IMR-90 (cell line): ENCODE measurements at regions not wholly inside any gene's neighbourhood (a gene's known extent, or its start where the extent isn't known, plus 50 kb on each side); places are given as distances from the start of the nearest gene placed in this dataset.

Source experiments
- ATAC-seq: fragments of 200-7000 bp; cut with Tn5 transposase; 2 replicates; pipeline ENCODE4 v1.9.1; 2020; ENCODE audit warnings: low read depth, mild to moderate bottlenecking, moderate library complexity
- BruUV-seq: library from RNA; stranded (reverse); fragments of 400-500 nt; replicated peaks from 2 replicates; lab custom pipeline; 2021; lab: Mats Ljungman, UMichigan
- CTCF ChIA-PET: fragments of 300-600 bp; formaldehyde crosslinking; extraction: SDS; loops from one replicate; lab custom pipeline; 2021; ENCODE audit warnings: antibody characterized with exemption; lab: Yijun Ruan, JAX
- POLR2A ChIA-PET: fragments of 300-600 bp; sonication (Branson Sonifier 250); formaldehyde crosslinking; loops from one replicate; lab custom pipeline; 2022; ENCODE audit warnings: antibody characterized with exemption; ENCODE audit not compliant: unreplicated experiment; lab: Charles Lee
- DNase-seq: peaks from one replicate; pipeline ENCODE4 v3.0.0; 2013
- H2AFZ ChIP-seq: replicated peaks from 2 replicates; pipeline ENCODE3; 2013; ENCODE audit warnings: low read length, mild to moderate bottlenecking; ENCODE audit not compliant: poor library complexity
- H2AK5ac ChIP-seq: 2 replicates; pipeline ENCODE4 v1.6.1; 2013; ENCODE audit warnings: low read depth, low read length, inconsistent platforms
- H2AK9ac ChIP-seq: replicated peaks from 2 replicates; pipeline ENCODE3; 2013; ENCODE audit warnings: mild to moderate bottlenecking, low read depth, low read length, moderate library complexity; ENCODE audit not compliant: poor library complexity
- H2BK120ac ChIP-seq: 2 replicates; pipeline ENCODE4 v1.6.1; 2013; ENCODE audit warnings: low read depth, low read length, inconsistent platforms
- H2BK15ac ChIP-seq: 3 replicates; pipeline ENCODE4 v1.6.1; 2013; ENCODE audit warnings: low read depth, low read length, inconsistent platforms
- H2BK20ac ChIP-seq: 2 replicates; pipeline ENCODE4 v1.6.1; 2013; ENCODE audit warnings: low read depth, mild to moderate bottlenecking, inconsistent platforms, low read length, moderate library complexity
- H2BK5ac ChIP-seq: 2 replicates; pipeline ENCODE4 v1.6.1; 2013; ENCODE audit warnings: mild to moderate bottlenecking, low read depth, low read length, inconsistent platforms; ENCODE audit not compliant: poor library complexity, severe bottlenecking
- H3K14ac ChIP-seq: replicated peaks from 2 replicates; pipeline ENCODE4 v1.6.1; 2013; ENCODE audit warnings: low read depth, low read length, inconsistent platforms
- H3K18ac ChIP-seq: 2 replicates; pipeline ENCODE4 v1.6.1; 2013; ENCODE audit warnings: low read depth, low read length, control low read depth
- H3K23ac ChIP-seq: 2 replicates; pipeline ENCODE4 v1.6.1; 2013; ENCODE audit warnings: low read depth, low read length, inconsistent platforms
- H3K27ac ChIP-seq: 2 replicates; pipeline ENCODE4 v1.5.1; 2013; ENCODE audit warnings: mild to moderate bottlenecking, control low read depth, low read length; ENCODE audit not compliant: insufficient read depth
- H3K27me3 ChIP-seq: 2 replicates; pipeline ENCODE4 v1.6.1; 2013; ENCODE audit warnings: low read length; ENCODE audit not compliant: control insufficient read depth, insufficient read depth
- H3K36me3 ChIP-seq: 2 replicates; pipeline ENCODE4 v1.6.1; 2013; ENCODE audit warnings: low read length, mixed read lengths; ENCODE audit not compliant: control insufficient read depth, insufficient read depth
- H3K4ac ChIP-seq: 2 replicates; pipeline ENCODE4 v1.6.1; 2013; ENCODE audit warnings: low read depth, low read length, inconsistent platforms
- H3K4me1 ChIP-seq: 2 replicates; pipeline ENCODE4 v1.6.1; 2013; ENCODE audit warnings: low read length, mixed read lengths; ENCODE audit not compliant: control insufficient read depth, insufficient read depth
- H3K4me2 ChIP-seq: 2 replicates; pipeline ENCODE4 v1.6.1; 2013; ENCODE audit warnings: low read depth, mild to moderate bottlenecking, control low read depth, low read length, moderate library complexity
- H3K4me3 ChIP-seq: 2 replicates; pipeline ENCODE4 v1.5.1; 2013; ENCODE audit warnings: low read depth, mild to moderate bottlenecking, control low read depth, low read length, moderate library complexity; ENCODE audit not compliant: insufficient read depth
- H3K56ac ChIP-seq: 2 replicates; pipeline ENCODE4 v1.6.1; 2013; ENCODE audit warnings: low read length, inconsistent platforms; ENCODE audit not compliant: insufficient read depth; ENCODE audit errors: extremely low read depth
- H3K79me1 ChIP-seq, 2 experiments: 2 replicates each; pipeline ENCODE4 v1.6.1; 2013; ENCODE audit warnings: low read length in 2 of 2, inconsistent platforms in 1 of 2, low read depth in 1 of 2
- H3K9ac ChIP-seq: 2 replicates; pipeline ENCODE4 v1.6.1; 2013; ENCODE audit warnings: low read depth, low read length, control low read depth
- H3K9me1 ChIP-seq: 2 replicates; pipeline ENCODE4 v1.6.1; 2013; ENCODE audit warnings: low read length, inconsistent platforms; ENCODE audit not compliant: insufficient read depth
- H3K9me3 ChIP-seq: 2 replicates; pipeline ENCODE4 v1.6.1; 2013; ENCODE audit warnings: low read length; ENCODE audit not compliant: control insufficient read depth, insufficient read depth
- H4K20me1 ChIP-seq: 2 replicates; pipeline ENCODE4 v1.6.1; 2013; ENCODE audit warnings: low read length, inconsistent platforms; ENCODE audit not compliant: insufficient read depth
- H4K5ac ChIP-seq: 2 replicates; pipeline ENCODE4 v1.6.1; 2013; ENCODE audit warnings: mild to moderate bottlenecking, low read depth, low read length, control low read depth
- H4K8ac ChIP-seq, 2 experiments: 2 replicates each; pipeline ENCODE4 v1.6.1; 2013; ENCODE audit warnings: low read depth in 2 of 2, low read length in 2 of 2, control low read depth in 1 of 2, inconsistent platforms in 1 of 2
- H4K91ac ChIP-seq: 2 replicates; pipeline ENCODE4 v1.6.1; 2013; ENCODE audit warnings: low read depth, low read length, inconsistent platforms; ENCODE audit not compliant: insufficient read depth
- BHLHE40 ChIP-seq: fragments of 150-350 bp; IDR thresholded peaks from 2 replicates; pipeline ENCODE4 v1.6.1; 2016; ENCODE audit warnings: mild to moderate bottlenecking, low read depth, low read length
- CEBPB ChIP-seq: IDR thresholded peaks from 2 replicates; pipeline ENCODE4 v1.6.1; 2012; ENCODE audit warnings: low read depth, low read length, improper control_type of control experiment
- CHD1 ChIP-seq: IDR thresholded peaks from 2 replicates; pipeline ENCODE4 v1.6.1; 2012; ENCODE audit warnings: low read depth, low read length, improper control_type of control experiment
- FOS ChIP-seq: fragments of 150-350 bp; IDR thresholded peaks from 2 replicates; pipeline ENCODE4 v1.6.1; 2016; ENCODE audit warnings: low read depth, low read length
- MAFK ChIP-seq: IDR thresholded peaks from 2 replicates; pipeline ENCODE4 v1.6.1; 2012; ENCODE audit warnings: low read depth, low read length, improper control_type of control experiment
- MAZ ChIP-seq: IDR thresholded peaks from 2 replicates; pipeline ENCODE4 v1.6.1; 2012; ENCODE audit warnings: low read depth, mild to moderate bottlenecking, low read length, improper control_type of control experiment, moderate library complexity, borderline replicate concordance
- MXI1 ChIP-seq: IDR thresholded peaks from 2 replicates; pipeline ENCODE4 v1.6.1; 2012; ENCODE audit warnings: low read depth, mild to moderate bottlenecking, low read length, moderate library complexity, borderline replicate concordance
- NFE2L2 ChIP-seq: fragments of 150-350 bp; IDR thresholded peaks from 2 replicates; pipeline ENCODE4 v1.6.1; 2016; ENCODE audit warnings: low read depth, mild to moderate bottlenecking, low read length
- POLR2A ChIP-seq: IDR thresholded peaks from 2 replicates; pipeline ENCODE4 v1.6.1; 2012; ENCODE audit warnings: mild to moderate bottlenecking, low read depth, low read length
- RAD21 ChIP-seq: IDR thresholded peaks from 2 replicates; pipeline ENCODE4 v1.6.1; 2012; ENCODE audit warnings: low read length, improper control_type of control experiment
- RCOR1 ChIP-seq: IDR thresholded peaks from 2 replicates; pipeline ENCODE4 v1.6.1; 2012; ENCODE audit warnings: mild to moderate bottlenecking, low read length, improper control_type of control experiment; ENCODE audit not compliant: insufficient replicate concordance
- RFX5 ChIP-seq: IDR thresholded peaks from 2 replicates; pipeline ENCODE4 v1.8.0; 2012; ENCODE audit warnings: low read depth, mild to moderate bottlenecking, low read length, moderate library complexity
- SMC3 ChIP-seq: fragments of 150-350 bp; IDR thresholded peaks from 2 replicates; pipeline ENCODE4 v1.6.1; 2016; ENCODE audit warnings: low read depth, mild to moderate bottlenecking, antibody characterized with exemption, low read length, moderate library complexity
- USF2 ChIP-seq: fragments of 150-350 bp; IDR thresholded peaks from 2 replicates; pipeline ENCODE4 v1.6.1; 2017; ENCODE audit warnings: mild to moderate bottlenecking, antibody characterized with exemption, low read length, low read depth
- WGBS, 2 experiments: methylation state at CpG; one replicate each; pipeline versions ENCODE4 v1.1.5 to v1.1.7; 2013; ENCODE audit warnings: missing lambda C conversion rate in 2 of 2; ENCODE audit not compliant: insufficient read length in 1 of 2; ENCODE audit errors: extremely low coverage in 2 of 2; 5-methylcytosine and 5-hydroxymethylcytosine counted together
- dilution Hi-C: fragments of 300-500 bp; cut with HindIII; formaldehyde crosslinking; loops from one replicate; pipeline ENCODE4 v1.14.3; 2018; ENCODE audit warnings: low sequenced_read_pairs; ENCODE audit not compliant: unreplicated experiment
- in situ Hi-C: fragments of 300-500 bp; cut with MboI; formaldehyde crosslinking; loops from 3 replicates; pipeline ENCODE4 v1.14.3; 2019; ENCODE audit warnings: low sequenced_read_pairs, inconsistent platforms, mixed read lengths
- intact Hi-C: fragments of 100-400 bp; cut with micrococcal nuclease; formaldehyde crosslinking; loops from 2 replicates; pipeline ENCODE4 v1.10.0; 2022
- TF ChIP-seq, protein P1 (sequence below): conservative IDR thresholded peaks from 2 replicates; pipeline ENCODE4 v1.5.1; 2012; ENCODE audit warnings: mild to moderate bottlenecking, low read depth, low read length, improper control_type of control experiment
- TF ChIP-seq, protein P2 (sequence below): fragments of 150-350 bp; IDR thresholded peaks from 2 replicates; pipeline ENCODE4 v1.6.1; 2016; ENCODE audit warnings: low read depth, mild to moderate bottlenecking, low read length, moderate library complexity, borderline replicate concordance

- H3K56ac ChIP-seq, result no peak overlapping the region
- no peak overlapping the region; the same call in 1 of the 2 replicates for H3K23ac ChIP-seq
- intact Hi-C loops, result no loop called here
- H2AK9ac ChIP-seq, result no peak overlapping the region
- H2BK20ac ChIP-seq, result peak overlapping the region; percentile 58; the same call in 1 of the 2 replicates
- H4K5ac ChIP-seq, result peak overlapping the region; percentile 3; the same call in 1 of the 2 replicates
- H3K18ac ChIP-seq, result peak overlapping the region; percentile 50; the same call in 1 of the 2 replicates
- H2AFZ ChIP-seq, result no peak overlapping the region
- DNase-seq (peak; percentile 31), ATAC-seq (no peak; the same call in 1 of the 2 replicates)
- POLR2A ChIA-PET, result no interaction called here
- peak overlapping the region; percentile 13; the same call in 1 of the 3 replicates for H2BK15ac ChIP-seq
- H2AK5ac ChIP-seq, result peak overlapping the region; percentile 23; the same call in 1 of the 2 replicates
- peak overlapping the region; percentile 44 for H2BK120ac ChIP-seq
- peak overlapping the region; percentile 65; the same call in 1 of the 2 replicates for H4K91ac ChIP-seq
- H3K27me3 ChIP-seq, result no peaks in the 10 kb centered on the region
- H3K4me3 ChIP-seq, result no peak overlapping the region
- in situ Hi-C loops, result no loop called here
- no CpG with 5 or more reads among the region's 5 CpGs for WGBS, 2 experiments
- peak overlapping the region; percentile 75 for H3K4ac ChIP-seq
- CTCF ChIA-PET, result interaction anchor here (0.8 kb wide), 1 partner anchor 59 kb away, joined by 3 read pairs; no protein-coding TSS in a partner anchor
- peaks cover 22 to 77% of the 10 kb centered on the region in 2 experiments for H3K79me1 ChIP-seq
- H3K14ac ChIP-seq, result peak overlapping the region; percentile 48
- H3K9me3 ChIP-seq, result no peaks in the 10 kb centered on the region
- no peak overlapping the region for H3K9ac ChIP-seq
- peak overlapping the region; percentile 14 for H2BK5ac ChIP-seq
- BruUV-seq, result TSS peak; percentile 0
- H3K9me1 ChIP-seq, result peaks cover 17% of the 10 kb centered on the region
- H3K27ac ChIP-seq, result no peak overlapping the region
- dilution Hi-C loops, result no loop called here
- peaks cover 20% of the 10 kb centered on the region for H4K20me1 ChIP-seq
- TF ChIP-seq SMC3, result no peak
- TF ChIP-seq FOS, result no peak
- no peak for TF ChIP-seq BHLHE40
- TF ChIP-seq MXI1, result no peak
- TF ChIP-seq MAZ, result no peak
- no peak for TF ChIP-seq RCOR1
- TF ChIP-seq, protein P1, sequence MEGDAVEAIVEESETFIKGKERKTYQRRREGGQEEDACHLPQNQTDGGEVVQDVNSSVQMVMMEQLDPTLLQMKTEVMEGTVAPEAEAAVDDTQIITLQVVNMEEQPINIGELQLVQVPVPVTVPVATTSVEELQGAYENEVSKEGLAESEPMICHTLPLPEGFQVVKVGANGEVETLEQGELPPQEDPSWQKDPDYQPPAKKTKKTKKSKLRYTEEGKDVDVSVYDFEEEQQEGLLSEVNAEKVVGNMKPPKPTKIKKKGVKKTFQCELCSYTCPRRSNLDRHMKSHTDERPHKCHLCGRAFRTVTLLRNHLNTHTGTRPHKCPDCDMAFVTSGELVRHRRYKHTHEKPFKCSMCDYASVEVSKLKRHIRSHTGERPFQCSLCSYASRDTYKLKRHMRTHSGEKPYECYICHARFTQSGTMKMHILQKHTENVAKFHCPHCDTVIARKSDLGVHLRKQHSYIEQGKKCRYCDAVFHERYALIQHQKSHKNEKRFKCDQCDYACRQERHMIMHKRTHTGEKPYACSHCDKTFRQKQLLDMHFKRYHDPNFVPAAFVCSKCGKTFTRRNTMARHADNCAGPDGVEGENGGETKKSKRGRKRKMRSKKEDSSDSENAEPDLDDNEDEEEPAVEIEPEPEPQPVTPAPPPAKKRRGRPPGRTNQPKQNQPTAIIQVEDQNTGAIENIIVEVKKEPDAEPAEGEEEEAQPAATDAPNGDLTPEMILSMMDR, result no peak
- TF ChIP-seq, protein P2, sequence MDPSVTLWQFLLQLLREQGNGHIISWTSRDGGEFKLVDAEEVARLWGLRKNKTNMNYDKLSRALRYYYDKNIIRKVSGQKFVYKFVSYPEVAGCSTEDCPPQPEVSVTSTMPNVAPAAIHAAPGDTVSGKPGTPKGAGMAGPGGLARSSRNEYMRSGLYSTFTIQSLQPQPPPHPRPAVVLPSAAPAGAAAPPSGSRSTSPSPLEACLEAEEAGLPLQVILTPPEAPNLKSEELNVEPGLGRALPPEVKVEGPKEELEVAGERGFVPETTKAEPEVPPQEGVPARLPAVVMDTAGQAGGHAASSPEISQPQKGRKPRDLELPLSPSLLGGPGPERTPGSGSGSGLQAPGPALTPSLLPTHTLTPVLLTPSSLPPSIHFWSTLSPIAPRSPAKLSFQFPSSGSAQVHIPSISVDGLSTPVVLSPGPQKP, result no peak
- TF ChIP-seq POLR2A, result no peak
- no peak for TF ChIP-seq USF2
- no peak for TF ChIP-seq RAD21
- no peak for TF ChIP-seq RFX5
- TF ChIP-seq CHD1, result no peak
- no peak for TF ChIP-seq NFE2L2
- TF ChIP-seq CEBPB, result no peak
- no peak for TF ChIP-seq MAFK
- H3K4me2 ChIP-seq, result peak overlapping the region; percentile 66
- peak overlapping the region; percentile 8 to 67; a peak in 1 of 4 replicates for H4K8ac ChIP-seq
- no peaks in the 10 kb centered on the region for H3K36me3 ChIP-seq
- peaks cover 13% of the 10 kb centered on the region for H3K4me1 ChIP-seq
These were observed 380.6 kb downstream of the LIG4 start for GRCh38 chr13:107834717-107835116.
